Activated CD4-positive, alpha-beta T cell treated with anti-CD3 and anti-CD28 coated beads, Interleukin-10, Interleukin-2, amounts not matched to agents 100 ng/mL and 50 ng/mL, durations not matched to agents 16 hours and 8 hours (primary cell): ENCODE measurements at regions not wholly inside any gene's neighbourhood (a gene's known extent, or its start where the extent isn't known, plus 50 kb on each side); places are given as distances from the start of the nearest gene placed in this dataset.
A peak's percentile ranks its signal among the peaks of the same experiment; 100 is the strongest.

ENCODE experiments used
- DNase-seq: peaks from one replicate; pipeline ENCODE4 v3.0.0-alpha.2; 2020

- DNase-seq: no peak
These were observed 314.3 kb upstream of the ZMIZ1 start for GRCh38 chr10:78754269-78755062.

- DNase-seq: no peak
These were observed 313.6 kb upstream of the ZMIZ1 start for GRCh38 chr10:78755063-78755701.

- no peak for DNase-seq
These were observed 312.8 kb upstream of the ZMIZ1 start for GRCh38 chr10:78755877-78756455.

- DNase-seq: peak; percentile 58
These were observed 312.0 kb upstream of the ZMIZ1 start for GRCh38 chr10:78756604-78757343.

GRCh38 chr10:78757344-78757925 is 311.3 kb upstream of the ZMIZ1 start:
- DNase-seq: no peak

- DNase-seq: no peak
These were observed 310.6 kb upstream of the ZMIZ1 start for GRCh38 chr10:78758176-78758575.

- no peak for DNase-seq
These were observed 309.2 kb upstream of the ZMIZ1 start for GRCh38 chr10:78759456-78760120.

- no peak for DNase-seq
These were observed 308.1 kb upstream of the ZMIZ1 start for GRCh38 chr10:78760463-78761310.

GRCh38 chr10:78761311-78761781 is 307.4 kb upstream of the ZMIZ1 start:
- DNase-seq: no peak

- no peak for DNase-seq
These were observed 306.6 kb upstream of the ZMIZ1 start for GRCh38 chr10:78762086-78762630.

- no peak for DNase-seq
These were observed 305.5 kb upstream of the ZMIZ1 start for GRCh38 chr10:78763234-78763633.

GRCh38 chr10:78763651-78764395 is 304.9 kb upstream of the ZMIZ1 start:
- peak; percentile 79 for DNase-seq

GRCh38 chr10:78764436-78764835 is 304.3 kb upstream of the ZMIZ1 start:
- no peak for DNase-seq

GRCh38 chr10:78764846-78765430 is 303.8 kb upstream of the ZMIZ1 start:
- no peak for DNase-seq

- no peak for DNase-seq
These were observed 302.9 kb upstream of the ZMIZ1 start for GRCh38 chr10:78765726-78766335.

- no peak for DNase-seq
These were observed 302.2 kb upstream of the ZMIZ1 start for GRCh38 chr10:78766603-78767002.

GRCh38 chr10:78768041-78768835 is 300.5 kb upstream of the ZMIZ1 start:
- DNase-seq: no peak

- DNase-seq: no peak
These were observed 299.9 kb upstream of the ZMIZ1 start for GRCh38 chr10:78768876-78769275.

- DNase-seq: no peak
These were observed 299.2 kb upstream of the ZMIZ1 start for GRCh38 chr10:78769526-78769925.
